HepG2 (cell line): ENCODE measurements at regions not wholly inside any gene's neighbourhood (a gene's known extent, or its start where the extent isn't known, plus 50 kb on each side); places are given as distances from the start of the nearest gene placed in this dataset.

ENCODE experiments used
- ATAC-seq: fragments of 200-7000 bp; cut with Tn5 transposase; 3 replicates; pipeline ENCODE4 v1.9.1; 2020; ENCODE audit warnings: mild to moderate bottlenecking, moderate library complexity
- BruUV-seq: library from RNA; stranded (reverse); fragments of 400-500 nt; replicated peaks from 2 replicates; lab custom pipeline; 2021; lab: Mats Ljungman, UMichigan
- CTCF ChIA-PET: fragments of 300-600 bp; formaldehyde crosslinking; extraction: SDS; loops from one replicate; lab custom pipeline; 2021; ENCODE audit warnings: low total read pairs, inconsistent platforms, low intra/inter-chr PET ratio; lab: Yijun Ruan, JAX
- POLR2A ChIA-PET: fragments of 350-600 bp; sonication (Branson Sonifier 250); formaldehyde crosslinking; loops from one replicate; lab custom pipeline; 2020; ENCODE audit warnings: antibody characterized with exemption, inconsistent platforms; lab: Yijun Ruan, JAX
- DNase-seq: peaks from one replicate; pipeline ENCODE4 v3.0.0-alpha.2; 2015; ENCODE audit warnings: low spot score
- FAIRE-seq: peaks from 3 replicates; lab custom pipeline; 2011; peaks lifted over from hg19 to GRCh38; lab: Jason Lieb, UNC
- H2AFZ ChIP-seq: one replicate; pipeline ENCODE4 v1.6.1; 2011; ENCODE audit warnings: low read length, inconsistent platforms
- H3K27ac ChIP-seq: fragments of 300-600 bp; 3 replicates; pipeline ENCODE4 v1.8.0; 2011; ENCODE audit warnings: mixed run types, mild to moderate bottlenecking, mixed read lengths, low read length, inconsistent platforms; ENCODE audit not compliant: insufficient read depth; ENCODE audit errors: extremely low read length
- H3K27me3 ChIP-seq, 2 experiments: fragments of 200-600 bp in 1 of 2; 2 replicates in 1 of 2; 3 replicates in 1 of 2; pipeline versions ENCODE4 v1.6.0 to v1.8.0; 2011; ENCODE audit warnings: low read length in 2 of 2, mild to moderate bottlenecking in 2 of 2, moderate library complexity in 2 of 2, inconsistent platforms in 1 of 2; ENCODE audit not compliant: insufficient read depth in 2 of 2, control insufficient read depth in 1 of 2
- H3K36me3 ChIP-seq, 2 experiments: fragments of 200-600 bp in 1 of 2; replicated peaks in 1 of 2; 2 replicates in 1 of 2; 3 replicates in 1 of 2; pipeline versions ENCODE4 v1.5.1 to v1.8.0; 2011; ENCODE audit warnings: low read length in 2 of 2, inconsistent platforms in 1 of 2; ENCODE audit not compliant: insufficient read depth in 2 of 2, control insufficient read depth in 1 of 2
- H3K4me1 ChIP-seq: 2 replicates; pipeline ENCODE4 v1.5.1; 2012; ENCODE audit warnings: low read length, inconsistent platforms; ENCODE audit not compliant: insufficient read depth
- H3K4me2 ChIP-seq: 2 replicates; pipeline ENCODE4 v1.6.0; 2011; ENCODE audit warnings: low read depth, low read length, inconsistent platforms
- H3K4me3 ChIP-seq, 3 experiments: fragments of 200-600 bp in 1 of 3; sonication (generic), shearing (Covaris generic) in 1 of 3; replicated peaks in 1 of 3; 2 replicates each; pipeline ENCODE4 v1.5.1; 2011 to 2016; ENCODE audit warnings: low read length in 3 of 3, inconsistent platforms in 2 of 3, low read depth in 2 of 3, mild to moderate bottlenecking in 2 of 3, control low read depth in 1 of 3, mixed read lengths in 1 of 3; ENCODE audit not compliant: insufficient read depth in 1 of 3
- H3K79me2 ChIP-seq: one replicate; pipeline ENCODE4 v1.6.1; 2011; ENCODE audit warnings: low read length, inconsistent platforms; ENCODE audit not compliant: insufficient read depth
- H3K9ac ChIP-seq: 2 replicates; pipeline ENCODE4 v1.6.0; 2011; ENCODE audit warnings: mild to moderate bottlenecking, low read depth, low read length, inconsistent platforms; ENCODE audit not compliant: insufficient read depth
- H3K9me3 ChIP-seq: 2 replicates; pipeline ENCODE4 v1.5.1; 2012; ENCODE audit warnings: mild to moderate bottlenecking, low read length
- H4K20me1 ChIP-seq: 2 replicates; pipeline ENCODE4 v1.6.0; 2011; ENCODE audit warnings: inconsistent platforms, mild to moderate bottlenecking, low read length, moderate library complexity; ENCODE audit not compliant: insufficient read depth
- ATF4 ChIP-seq, 2 experiments: fragments of 450-650 bp in 1 of 2; sonication (generic) in 1 of 2; formaldehyde crosslinking; IDR thresholded peaks; 2 replicates each; pipeline versions ENCODE4 v1.5.0 to v1.8.0; 2020 to 2022; ENCODE audit warnings: mild to moderate bottlenecking in 1 of 2, missing genetic modification reagents in 1 of 2
- ZNF687 ChIP-seq: sonication (generic); formaldehyde crosslinking; IDR thresholded peaks from 2 replicates; pipeline ENCODE4 v1.5.1; 2020; ENCODE audit warnings: mild to moderate bottlenecking, missing genetic modification reagents, moderate library complexity
- ZNF761 ChIP-seq: sonication (generic); formaldehyde crosslinking; conservative IDR thresholded peaks from 2 replicates; pipeline ENCODE4 v1.4.0; 2020; ENCODE audit warnings: mild to moderate bottlenecking, missing genetic modification reagents
- WGBS: methylation state at CpG from one replicate; pipeline ENCODE4 v1.1.6; 2017; ENCODE audit warnings: low lambda C conversion rate; 5-methylcytosine and 5-hydroxymethylcytosine counted together
- in situ Hi-C: cut with HindIII; loops from 2 replicates; pipeline ENCODE4 v1.10.0; 2017; ENCODE audit warnings: low pct_unique_long_range_greater_than_20kb; ENCODE audit not compliant: extremely low pct_ligation_motif_present
- intact Hi-C: fragments of 100-400 bp; cut with micrococcal nuclease; formaldehyde crosslinking; loops from one replicate; pipeline ENCODE4 v1.10.0; 2022; ENCODE audit not compliant: unreplicated experiment

DNA sequence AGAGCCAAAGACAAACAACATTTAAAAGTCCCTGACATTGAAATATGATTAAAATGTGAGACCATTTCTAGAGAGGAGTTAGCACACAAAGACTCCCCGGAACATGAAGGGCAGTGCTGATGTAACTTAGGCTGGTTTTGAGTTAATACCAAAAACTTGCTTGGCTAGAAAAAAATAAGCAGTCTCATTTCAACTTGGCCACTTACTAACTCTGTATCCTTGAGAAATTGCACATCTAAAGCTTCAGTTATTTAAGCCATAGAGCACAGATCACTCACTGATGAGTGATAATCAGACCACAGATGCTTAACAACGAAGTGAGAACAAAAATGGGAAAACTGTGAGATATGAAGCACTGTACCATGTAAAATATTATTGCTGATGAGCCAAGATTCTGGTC, 65.9 kb upstream of the MAOA start:
- Histone ChIP-seq H2AFZ (peak overlapping the region; percentile 42), H3K36me3 (no peaks in the 10 kb centered on the region), H3K79me2 (no peaks in the 10 kb centered on the region), H3K4me2 (peak overlapping the region; percentile 43), H3K9ac (no peak overlapping the region), H3K27me3 (no peaks in the 10 kb centered on the region), H3K4me1 (peaks cover 44% of the 10 kb centered on the region), H3K27ac (peak overlapping the region; percentile 43), H3K9me3 (no peaks in the 10 kb centered on the region), H3K4me3 (no peak overlapping the region; a peak in 1 of 6 replicates), H4K20me1 (no peaks in the 10 kb centered on the region)
- ChIA-PET CTCF (no interaction called here), POLR2A (interaction anchor here (1.0 kb wide), 1 partner anchor 112 kb away, joined by 3 read pairs; no protein-coding TSS in a partner anchor)
- no peak for ATAC-seq
- intact Hi-C loops (no loop called here), in situ Hi-C loops (no loop called here)
- FAIRE-seq = no peak
- no TSS peak for BruUV-seq
- no peak for DNase-seq
- WGBS = 0% methylated on average over 2 of the region's 2 CpGs
- no peak for TF ChIP-seq ZNF761 (CRISPR knock-in tag)
- no peak for TF ChIP-seq ZNF687 (CRISPR knock-in tag)
- TF ChIP-seq ATF4 (CRISPR knock-in tag; IDR thresholded peaks at IDR 0.05) = 0 out of 4 replicates have a peak, but pooled peaks of 1 of the 2 experiments have one; percentile 45
